ENCODE measurements at regions not wholly inside any gene's neighbourhood (a gene's known extent, or its start where the extent isn't known, plus 50 kb on each side); places are given as distances from the start of the nearest gene placed in this dataset.

DNA sequence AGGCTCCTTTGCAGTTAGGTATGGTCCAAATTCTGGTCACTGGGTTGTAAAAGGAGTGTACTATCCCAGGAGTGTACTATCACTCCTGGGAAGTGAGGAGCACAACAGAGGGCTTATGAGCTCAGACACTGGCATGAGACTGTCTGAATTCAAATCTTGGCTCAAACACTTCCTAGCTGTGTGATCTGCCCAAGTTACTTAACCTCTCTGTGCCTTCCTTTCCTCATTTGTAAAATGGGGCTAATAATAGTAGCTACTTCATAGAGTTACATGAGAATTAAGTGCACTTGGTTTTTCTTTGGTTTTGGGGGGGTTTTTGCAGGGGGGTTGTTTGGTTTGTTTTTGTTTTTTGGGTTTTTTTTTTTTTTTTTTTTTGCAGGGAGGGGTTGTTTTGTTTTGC, 152.0 kb downstream of the BCOR start:
- no peak for TF ChIP-seq CTCF (IDR thresholded peaks at IDR 0.05)
- no peak for TF ChIP-seq POLR2A (IDR thresholded peaks at IDR 0.05)
